Naive thymus-derived CD8-positive, alpha-beta T cell (primary cell): ENCODE measurements at regions not wholly inside any gene's neighbourhood (a gene's known extent, or its start where the extent isn't known, plus 50 kb on each side); places are given as distances from the start of the nearest gene placed in this dataset.

Experiments
- ATAC-seq, 2 donors: fragments of 150-1000 bp; cut with Tn5 transposase in 1 of 2; sonication (Bioruptor Pico), chemical (Tn5 transposase) in 1 of 2; 1 replicate in 1 of 2; 2 replicates in 1 of 2; pipeline ENCODE4 v1.10.0; 2021; ENCODE audit warnings: mild to moderate bottlenecking in 2 of 2, moderate library complexity in 2 of 2
- POLR2A ChIA-PET: fragments of 350-600 bp; sonication (Branson Sonifier 250); formaldehyde crosslinking; loops from one replicate; lab custom pipeline; 2021; ENCODE audit warnings: antibody characterized with exemption; lab: Charles Lee
- DNase-seq, 10 donors: peaks; one replicate each; pipeline versions ENCODE4 v3.0.0 to v3.0.0-alpha.2; 2020 to 2022
- H3K27ac Mint-ChIP-seq, 10 donors: one replicate each; pipeline ENCODE4 v1.8.0; 2020 to 2022; ENCODE audit warnings: mild to moderate bottlenecking in 10 of 10, mixed read lengths in 10 of 10, moderate library complexity in 4 of 10, inconsistent platforms in 1 of 10
- H3K27me3 Mint-ChIP-seq, 5 donors: one replicate each; pipeline ENCODE4 v1.8.0; 2021 to 2022; ENCODE audit warnings: mixed read lengths in 5 of 5
- H3K36me3 Mint-ChIP-seq, 3 donors: one replicate each; pipeline ENCODE4 v1.8.0; 2020 to 2022; ENCODE audit warnings: mixed read lengths in 3 of 3, mild to moderate bottlenecking in 2 of 3, inconsistent platforms in 1 of 3
- H3K4me1 Mint-ChIP-seq, 4 donors: one replicate each; pipeline ENCODE4 v1.8.0; 2021 to 2022; ENCODE audit warnings: mixed read lengths in 4 of 4
- H3K4me3 Mint-ChIP-seq, 10 donors: one replicate each; pipeline ENCODE4 v1.8.0; 2020 to 2022; ENCODE audit warnings: mild to moderate bottlenecking in 10 of 10, mixed read lengths in 10 of 10, moderate library complexity in 6 of 10, inconsistent platforms in 1 of 10
- H3K9me3 Mint-ChIP-seq, 9 donors: one replicate each; pipeline ENCODE4 v1.8.0; 2020 to 2022; ENCODE audit warnings: mixed read lengths in 9 of 9, mild to moderate bottlenecking in 3 of 9, inconsistent platforms in 1 of 9, moderate library complexity in 1 of 9

DNA sequence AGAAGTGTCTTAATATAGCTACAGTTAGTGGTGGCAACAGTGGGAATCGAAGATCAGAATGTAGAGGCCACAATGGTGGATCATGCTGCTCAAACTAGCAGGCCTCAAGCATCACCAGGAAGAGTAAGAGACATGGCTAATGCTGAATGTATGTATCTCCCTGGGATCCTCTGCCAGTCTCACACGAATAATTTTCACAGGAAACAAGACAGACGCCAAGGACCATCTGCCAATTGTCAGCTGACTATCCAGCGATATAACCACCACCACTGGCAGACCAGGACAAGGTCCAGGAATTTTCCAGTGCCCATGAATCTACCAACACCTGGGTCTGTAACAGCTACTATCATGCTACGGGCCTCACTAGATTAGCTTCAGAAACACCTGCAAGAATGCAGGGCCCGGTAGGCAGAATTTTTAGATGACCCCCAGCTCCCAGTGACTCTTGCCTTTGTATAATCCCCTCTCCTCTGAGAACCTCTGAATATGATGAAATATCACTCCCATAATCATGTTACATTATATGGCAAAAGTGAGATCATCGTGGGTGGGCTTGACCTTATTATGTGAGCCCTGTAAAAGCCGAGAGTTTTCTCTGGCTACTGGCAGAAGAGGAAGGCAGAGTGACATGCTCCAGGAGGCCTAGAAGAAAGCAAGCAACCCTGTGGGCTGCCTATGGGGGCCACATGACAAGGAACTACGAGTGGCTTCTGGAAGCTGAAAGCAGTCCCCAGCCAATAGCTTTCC lies 429.8 kb downstream of the BCOR start:
- POLR2A ChIA-PET, result no interaction called here
- no peak for ATAC-seq
- no peaks in the 10 kb centered on the region for H3K27me3 Mint-ChIP-seq
- no peaks in the 10 kb centered on the region for H3K4me1 Mint-ChIP-seq
- no peak overlapping the region for H3K27ac Mint-ChIP-seq
- DNase-seq, result no peak
- H3K4me3 Mint-ChIP-seq, result no peak overlapping the region
- peaks cover 0 to 2% (median 0%) of the 10 kb centered on the region in 9 donors for H3K9me3 Mint-ChIP-seq
- H3K36me3 Mint-ChIP-seq, result peaks cover 0 to 2% (median 0%) of the 10 kb centered on the region in 3 donors

DNA sequence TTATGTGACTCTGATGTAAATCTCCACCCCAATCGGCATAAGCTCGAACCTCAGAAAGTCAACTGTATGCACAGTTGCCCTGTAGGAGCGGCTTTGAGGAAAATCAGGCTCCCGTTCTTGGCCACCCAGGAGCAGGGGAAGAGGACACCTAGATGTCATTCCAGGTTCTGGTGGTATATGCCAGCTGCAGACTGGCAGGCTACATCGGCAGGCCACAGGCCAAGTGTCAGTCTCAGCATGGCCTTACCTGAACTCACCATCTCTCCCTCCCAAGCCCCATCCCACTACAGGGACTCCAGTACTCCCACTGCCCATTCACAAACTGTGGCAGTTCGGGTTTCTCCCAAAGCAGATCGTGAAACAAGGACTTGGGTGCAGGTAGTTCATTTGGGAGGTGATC lies 428.1 kb downstream of the BCOR start:
- Mint-ChIP-seq H3K36me3 (peaks cover 0 to 2% (median 0%) of the 10 kb centered on the region in 3 donors), H3K4me3 (no peak overlapping the region), H3K4me1 (no peaks in the 10 kb centered on the region), H3K27ac (no peak overlapping the region), H3K9me3 (peaks cover 0 to 2% (median 0%) of the 10 kb centered on the region in 9 donors), H3K27me3 (no peaks in the 10 kb centered on the region)
- ATAC-seq (no peak), DNase-seq (no peak)
- POLR2A ChIA-PET, result no interaction called here

DNA sequence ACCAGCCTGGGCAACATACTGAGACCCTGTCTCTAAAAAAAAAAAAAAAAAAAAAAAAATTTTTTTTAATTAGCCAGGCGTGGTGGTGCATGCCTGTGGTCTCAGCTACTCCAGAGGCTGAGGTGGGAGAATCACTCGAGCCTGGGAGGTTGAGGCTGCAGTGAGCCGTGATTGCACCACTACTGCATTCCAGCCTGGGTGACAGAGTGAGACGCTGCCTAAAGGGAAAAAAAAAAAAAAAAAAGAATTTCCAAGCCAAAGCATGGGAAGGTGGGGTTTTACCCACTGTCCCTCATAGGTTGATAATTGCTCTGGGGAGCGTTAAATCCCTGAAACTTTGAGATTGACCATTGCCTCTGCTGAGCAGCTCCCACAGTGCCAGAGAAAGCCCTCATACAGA lies 427.5 kb downstream of the BCOR start:
- POLR2A ChIA-PET, result no interaction called here
- no peak overlapping the region for H3K27ac Mint-ChIP-seq

DNA sequence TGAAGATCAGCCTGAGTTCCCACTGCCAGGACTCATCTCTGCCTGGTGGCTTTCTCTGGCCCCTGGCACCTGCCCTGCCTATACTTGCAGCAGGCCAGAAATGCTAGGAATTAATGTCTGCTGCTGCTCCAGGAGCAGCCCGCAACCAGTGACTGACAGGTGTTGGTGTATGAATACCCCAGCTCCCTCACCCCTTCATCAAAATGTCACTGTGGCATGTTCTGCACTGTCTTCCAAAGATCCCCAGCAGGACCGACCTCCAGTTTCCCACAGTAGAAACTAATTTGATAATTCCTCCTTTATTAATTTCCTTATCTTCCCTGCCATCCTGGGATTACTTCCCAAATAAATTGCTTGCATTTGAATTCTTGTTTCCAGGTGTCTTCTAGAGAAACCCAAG lies 425.4 kb downstream of the BCOR start:
- Mint-ChIP-seq H3K9me3 (peaks cover 0 to 2% (median 0%) of the 10 kb centered on the region in 9 donors), H3K36me3 (peaks cover 0 to 2% (median 0%) of the 10 kb centered on the region in 3 donors), H3K27me3 (no peaks in the 10 kb centered on the region), H3K27ac (no peak overlapping the region), H3K4me3 (no peak overlapping the region), H3K4me1 (no peaks in the 10 kb centered on the region)
- POLR2A ChIA-PET, result no interaction called here
- no peak for DNase-seq
- no peak for ATAC-seq

More for the DNA sequence above, 427.5 kb downstream of the BCOR start:
- Mint-ChIP-seq H3K4me3 (no peak overlapping the region), H3K4me1 (no peaks in the 10 kb centered on the region), H3K9me3 (peaks cover 0 to 2% (median 0%) of the 10 kb centered on the region in 9 donors), H3K27me3 (no peaks in the 10 kb centered on the region), H3K36me3 (peaks cover 0 to 2% (median 0%) of the 10 kb centered on the region in 3 donors)
- ATAC-seq (no peak), DNase-seq (no peak)

DNA sequence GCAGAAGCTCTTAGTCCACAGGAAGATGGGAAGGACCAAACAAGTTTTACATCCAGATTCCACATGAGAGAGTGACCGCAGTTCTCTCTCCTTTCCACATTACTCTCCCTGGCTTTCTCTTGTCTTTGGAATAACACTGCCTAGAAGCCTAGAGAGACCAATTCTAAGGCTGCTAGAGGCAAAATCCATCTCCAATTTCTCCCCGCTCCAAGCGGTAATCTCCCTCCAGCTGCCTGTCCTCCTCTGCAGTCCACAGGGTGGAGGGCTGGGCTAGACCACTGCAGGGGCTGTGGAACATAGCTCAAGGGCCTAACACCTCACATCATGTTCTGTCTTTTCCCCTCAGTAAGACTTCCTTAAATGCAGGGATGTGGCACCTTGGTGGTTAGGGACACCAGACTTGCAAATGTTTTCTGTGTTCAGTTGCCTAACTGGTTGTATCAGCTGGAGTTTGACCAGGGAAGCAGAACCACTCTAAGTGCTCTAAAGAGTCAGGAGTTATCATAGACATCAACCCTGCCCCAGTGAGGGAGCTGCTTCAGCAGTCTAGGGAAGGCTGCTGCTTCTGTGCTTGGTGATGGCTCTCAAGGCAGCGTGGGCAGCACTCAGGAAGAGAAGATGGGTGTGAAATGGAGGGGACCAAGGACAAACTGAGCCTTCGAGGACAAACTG lies 423.1 kb downstream of the BCOR start:
- DNase-seq (no peak), ATAC-seq (no peak)
- Mint-ChIP-seq H3K27ac (no peak overlapping the region), H3K4me3 (no peak overlapping the region), H3K36me3 (peaks cover 0 to 2% (median 0%) of the 10 kb centered on the region in 3 donors), H3K27me3 (no peaks in the 10 kb centered on the region), H3K4me1 (no peaks in the 10 kb centered on the region), H3K9me3 (peaks cover 0 to 2% (median 0%) of the 10 kb centered on the region in 9 donors)
- POLR2A ChIA-PET, result interaction anchor here (0.5 kb wide), 1 partner anchor 519 kb away, joined by 3 read pairs; no protein-coding TSS in a partner anchor

DNA sequence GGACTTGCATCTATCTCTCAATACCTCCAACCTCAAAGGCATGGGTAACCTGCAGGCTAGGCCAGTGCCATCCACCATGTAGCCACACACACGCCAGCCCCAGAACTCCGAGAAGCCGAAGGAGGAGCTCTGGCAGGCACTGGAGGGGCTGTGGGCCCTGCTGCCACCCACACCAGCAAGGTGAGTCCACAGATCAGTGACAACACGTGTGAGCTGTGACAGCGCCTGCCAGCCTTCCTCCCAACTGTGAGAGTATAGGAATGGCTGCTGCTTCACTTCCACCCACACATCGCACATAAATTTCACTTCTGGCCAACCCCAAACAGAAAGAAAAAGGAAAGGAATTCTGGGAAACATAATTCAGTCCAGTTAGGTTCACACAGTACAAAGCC lies 422.6 kb downstream of the BCOR start:
- Mint-ChIP-seq H3K9me3 (peaks cover 0 to 2% (median 0%) of the 10 kb centered on the region in 9 donors), H3K4me1 (no peaks in the 10 kb centered on the region), H3K27ac (no peak overlapping the region), H3K4me3 (no peak overlapping the region), H3K36me3 (peaks cover 0 to 2% (median 0%) of the 10 kb centered on the region in 3 donors), H3K27me3 (no peaks in the 10 kb centered on the region)
- no peak for ATAC-seq
- POLR2A ChIA-PET, result no interaction called here
- no peak for DNase-seq

DNA sequence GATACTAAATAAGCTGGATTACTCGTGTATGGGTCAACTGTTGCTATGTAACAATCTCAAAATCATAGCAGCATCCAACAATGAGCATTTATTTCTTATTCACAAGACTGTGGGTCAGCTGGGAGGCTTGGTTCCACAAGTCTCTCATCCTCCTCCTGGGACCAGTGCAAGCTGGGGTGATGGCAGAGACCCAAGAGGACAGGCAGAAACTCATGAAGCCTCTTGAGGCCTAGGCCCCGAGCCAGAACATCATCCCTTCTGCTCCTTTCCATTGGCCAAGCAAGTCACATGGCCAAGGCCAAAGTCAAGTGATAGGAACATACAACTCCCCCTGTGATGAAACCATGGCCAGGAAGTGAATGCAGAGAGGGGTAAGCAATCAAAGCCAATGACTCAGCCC lies 422.1 kb downstream of the BCOR start:
- Mint-ChIP-seq H3K27me3 (no peaks in the 10 kb centered on the region), H3K9me3 (peaks cover 0 to 2% (median 0%) of the 10 kb centered on the region in 9 donors), H3K27ac (no peak overlapping the region), H3K4me3 (no peak overlapping the region), H3K36me3 (peaks cover 0 to 2% (median 0%) of the 10 kb centered on the region in 3 donors), H3K4me1 (no peaks in the 10 kb centered on the region)
- POLR2A ChIA-PET, result no interaction called here
- no peak for ATAC-seq
- DNase-seq, result no peak

DNA sequence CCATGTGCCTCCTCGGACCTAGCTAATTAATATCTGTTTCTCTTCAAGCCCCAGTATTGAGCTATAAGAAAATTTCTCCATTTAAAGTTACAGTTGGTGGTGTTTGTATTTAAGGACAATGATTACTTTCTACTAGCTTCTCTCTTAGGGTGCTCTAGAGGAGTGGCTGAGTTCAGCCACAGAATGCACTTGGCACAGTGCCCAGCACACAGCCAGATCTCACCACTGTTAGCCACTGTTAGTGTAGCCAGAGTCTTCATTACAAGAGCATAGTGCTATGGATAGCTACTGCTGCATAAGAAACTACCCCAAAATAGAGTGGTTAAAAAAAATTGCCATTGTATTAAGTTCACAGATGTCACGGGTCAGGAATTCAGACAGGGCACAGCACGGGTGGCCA lies 421.3 kb downstream of the BCOR start:
- POLR2A ChIA-PET, result no interaction called here
- H3K4me1 Mint-ChIP-seq, result no peaks in the 10 kb centered on the region
- H3K4me3 Mint-ChIP-seq, result no peak overlapping the region
- DNase-seq (no peak), ATAC-seq (no peak)
- H3K9me3 Mint-ChIP-seq, result no peaks in the 10 kb centered on the region
- no peaks in the 10 kb centered on the region for H3K27me3 Mint-ChIP-seq
- peaks cover 0 to 2% (median 0%) of the 10 kb centered on the region in 3 donors for H3K36me3 Mint-ChIP-seq
- H3K27ac Mint-ChIP-seq, result no peak overlapping the region

DNA sequence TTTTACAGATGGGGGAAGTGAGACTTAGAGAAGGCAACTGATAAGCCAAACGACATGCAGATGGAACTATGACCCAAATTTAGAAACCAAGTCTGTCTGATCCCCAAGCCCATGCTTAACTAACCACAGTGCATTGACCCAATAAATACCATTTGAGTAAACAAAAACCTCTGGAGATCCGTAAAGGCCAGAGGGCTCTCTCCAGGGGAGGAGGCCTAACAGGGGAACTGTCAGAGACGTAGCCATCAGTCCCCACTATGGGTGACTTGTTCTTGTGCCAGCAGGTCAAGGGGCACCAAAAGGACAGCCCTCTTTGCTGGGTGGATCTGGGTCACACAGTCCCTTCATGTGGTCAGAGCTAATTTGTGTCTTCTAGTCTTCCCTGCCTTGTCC lies 420.2 kb downstream of the BCOR start:
- Mint-ChIP-seq H3K27me3 (no peaks in the 10 kb centered on the region), H3K4me3 (no peak overlapping the region), H3K4me1 (no peaks in the 10 kb centered on the region), H3K9me3 (no peaks in the 10 kb centered on the region), H3K36me3 (peaks cover 0 to under 1% (median 0%) of the 10 kb centered on the region in 3 donors), H3K27ac (no peak overlapping the region)
- no peak for ATAC-seq
- POLR2A ChIA-PET, result interaction anchor here (0.5 kb wide), 1 partner anchor 65 kb away, joined by 3 read pairs; no protein-coding TSS in a partner anchor
- no peak for DNase-seq

DNA sequence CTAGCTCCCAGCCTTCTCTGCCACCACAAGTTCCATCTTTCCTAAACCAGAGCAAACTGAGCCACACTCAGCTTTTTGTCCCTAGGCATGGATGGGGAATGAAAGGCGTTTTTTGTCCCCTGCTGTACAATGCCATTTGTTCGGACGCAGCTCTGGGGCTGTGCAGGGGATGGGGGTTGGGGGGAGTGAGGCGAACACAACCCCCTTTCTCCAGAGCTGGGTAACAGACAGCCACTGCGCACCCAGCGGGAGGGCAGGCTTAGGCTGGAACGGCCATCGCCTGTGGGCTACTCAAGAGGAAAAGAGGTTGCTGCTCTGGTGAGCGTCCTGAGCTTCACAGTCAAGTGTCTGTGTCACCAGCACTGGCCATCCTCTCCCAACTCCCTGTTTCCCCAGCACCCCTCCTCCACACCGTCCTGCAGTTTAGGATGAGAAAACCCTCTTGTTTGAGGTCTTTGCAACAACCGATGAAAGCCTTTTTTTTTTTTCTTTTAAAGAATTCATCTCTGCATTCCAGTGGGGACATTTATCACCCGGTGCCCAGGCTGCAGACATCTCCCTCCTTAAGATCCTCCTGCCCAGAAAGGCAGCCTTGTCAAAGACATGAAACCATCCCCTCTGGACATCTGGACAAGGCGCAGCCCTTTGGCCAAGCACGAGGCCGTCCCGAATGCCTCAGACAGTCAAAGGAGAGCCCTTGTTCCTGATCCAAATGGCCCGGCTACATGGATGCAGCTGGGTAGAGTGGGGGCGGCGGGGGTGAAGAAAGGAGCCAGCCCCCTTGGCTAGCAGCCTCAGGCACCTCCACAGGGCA lies 419.6 kb downstream of the BCOR start:
- no peak for DNase-seq
- no peaks in the 10 kb centered on the region for H3K36me3 Mint-ChIP-seq
- no peaks in the 10 kb centered on the region for H3K4me1 Mint-ChIP-seq
- no peak for ATAC-seq
- H3K27ac Mint-ChIP-seq, result no peak overlapping the region
- H3K4me3 Mint-ChIP-seq, result no peak overlapping the region
- POLR2A ChIA-PET, result interaction anchor here (0.5 kb wide), 1 partner anchor 65 kb away, joined by 3 read pairs; no protein-coding TSS in a partner anchor
- H3K27me3 Mint-ChIP-seq, result no peaks in the 10 kb centered on the region
- no peaks in the 10 kb centered on the region for H3K9me3 Mint-ChIP-seq

DNA sequence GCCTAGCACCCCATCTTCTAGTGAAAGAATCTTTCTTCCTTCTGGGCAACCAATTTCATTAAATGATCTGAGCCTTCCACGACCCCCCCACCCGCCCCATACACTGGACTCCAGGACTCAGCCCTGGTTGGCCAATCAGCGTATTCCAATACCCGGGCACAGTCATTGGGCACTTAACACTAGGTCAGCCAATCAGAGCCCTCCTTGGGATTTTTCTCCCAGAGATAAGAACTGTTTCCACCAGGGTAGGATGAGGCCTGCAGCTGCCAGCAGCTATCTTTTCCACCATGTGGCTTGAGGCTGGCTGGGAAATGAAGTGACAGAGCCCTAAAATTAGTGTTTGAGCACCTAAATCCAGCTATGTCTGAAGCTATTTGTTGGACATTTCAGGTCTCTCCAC lies 418.8 kb downstream of the BCOR start:
- H3K4me3 Mint-ChIP-seq, result no peak overlapping the region
- DNase-seq, result no peak
- H3K4me1 Mint-ChIP-seq, result no peaks in the 10 kb centered on the region

DNA sequence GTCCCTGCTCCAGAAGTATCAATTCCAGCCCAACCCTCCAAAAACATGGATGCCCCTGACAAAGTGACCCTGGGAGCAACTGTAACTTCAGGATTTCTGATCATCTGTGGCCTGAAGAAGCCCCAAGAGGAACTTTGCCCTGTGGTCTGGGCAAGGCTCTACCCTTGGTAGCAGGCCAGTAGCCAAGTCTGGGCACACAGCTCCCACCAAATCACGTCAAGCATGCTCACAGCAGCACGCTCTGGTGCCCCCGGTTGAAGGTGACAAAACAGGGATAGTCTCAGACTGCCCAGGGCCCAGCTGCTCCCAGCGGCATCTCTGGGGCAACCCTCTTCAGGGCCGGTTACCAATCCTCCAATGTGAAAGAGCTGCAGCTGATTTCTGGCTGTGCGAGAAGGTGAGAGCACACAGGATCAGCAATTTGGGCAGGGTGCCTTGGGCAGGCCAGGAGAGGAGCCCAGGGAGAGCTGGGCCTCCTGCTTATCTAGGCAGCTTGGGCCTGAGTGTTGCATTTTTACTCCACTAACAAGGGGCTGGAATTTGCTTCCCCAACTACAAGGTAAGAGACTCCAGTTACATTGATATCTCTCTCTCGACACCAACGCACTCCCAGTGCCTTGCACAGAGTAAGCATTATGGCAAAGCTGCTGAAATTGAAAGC lies 418.1 kb downstream of the BCOR start:
- H3K9me3 Mint-ChIP-seq, result no peaks in the 10 kb centered on the region
- H3K4me1 Mint-ChIP-seq, result no peaks in the 10 kb centered on the region
- DNase-seq (no peak), ATAC-seq (no peak)
- H3K27me3 Mint-ChIP-seq, result peaks cover 0 to 3% (median 3%) of the 10 kb centered on the region in 5 donors
- POLR2A ChIA-PET, result no interaction called here
- no peak overlapping the region for H3K4me3 Mint-ChIP-seq
- H3K27ac Mint-ChIP-seq, result no peak overlapping the region
- H3K36me3 Mint-ChIP-seq, result no peaks in the 10 kb centered on the region

More for the DNA sequence above, 418.8 kb downstream of the BCOR start:
- no peak for ATAC-seq
- Mint-ChIP-seq H3K9me3 (no peaks in the 10 kb centered on the region), H3K27ac (no peak overlapping the region), H3K27me3 (no peaks in the 10 kb centered on the region), H3K36me3 (no peaks in the 10 kb centered on the region)
- POLR2A ChIA-PET, result no interaction called here
